ENCODE measurements at regions not wholly inside any gene's neighbourhood (a gene's known extent, or its start where the extent isn't known, plus 50 kb on each side); places are given as distances from the start of the nearest gene placed in this dataset.

DNA sequence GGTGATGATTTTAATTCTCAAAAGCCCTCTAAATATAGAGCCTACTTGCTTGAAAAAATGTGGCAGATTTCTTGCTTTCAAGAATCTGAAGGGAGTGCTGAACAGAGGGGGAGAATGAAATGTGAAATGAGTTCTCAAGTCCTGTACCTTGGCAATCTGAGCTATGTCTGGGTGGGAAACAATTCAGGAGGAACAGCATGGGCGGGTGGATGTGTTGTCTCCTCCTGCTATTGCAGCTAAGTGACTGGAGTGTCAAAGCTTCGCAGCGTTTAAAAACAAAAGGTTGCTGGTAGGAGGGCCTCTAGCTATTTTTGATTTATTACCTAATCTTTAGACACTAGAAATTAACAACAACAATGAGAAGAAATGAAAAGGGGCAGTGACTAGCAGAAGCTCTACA, 102.5 kb upstream of the ARG1 start:
- TF ChIP-seq, protein P1, sequence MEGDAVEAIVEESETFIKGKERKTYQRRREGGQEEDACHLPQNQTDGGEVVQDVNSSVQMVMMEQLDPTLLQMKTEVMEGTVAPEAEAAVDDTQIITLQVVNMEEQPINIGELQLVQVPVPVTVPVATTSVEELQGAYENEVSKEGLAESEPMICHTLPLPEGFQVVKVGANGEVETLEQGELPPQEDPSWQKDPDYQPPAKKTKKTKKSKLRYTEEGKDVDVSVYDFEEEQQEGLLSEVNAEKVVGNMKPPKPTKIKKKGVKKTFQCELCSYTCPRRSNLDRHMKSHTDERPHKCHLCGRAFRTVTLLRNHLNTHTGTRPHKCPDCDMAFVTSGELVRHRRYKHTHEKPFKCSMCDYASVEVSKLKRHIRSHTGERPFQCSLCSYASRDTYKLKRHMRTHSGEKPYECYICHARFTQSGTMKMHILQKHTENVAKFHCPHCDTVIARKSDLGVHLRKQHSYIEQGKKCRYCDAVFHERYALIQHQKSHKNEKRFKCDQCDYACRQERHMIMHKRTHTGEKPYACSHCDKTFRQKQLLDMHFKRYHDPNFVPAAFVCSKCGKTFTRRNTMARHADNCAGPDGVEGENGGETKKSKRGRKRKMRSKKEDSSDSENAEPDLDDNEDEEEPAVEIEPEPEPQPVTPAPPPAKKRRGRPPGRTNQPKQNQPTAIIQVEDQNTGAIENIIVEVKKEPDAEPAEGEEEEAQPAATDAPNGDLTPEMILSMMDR (conservative IDR thresholded peaks at IDR 0.05; ENCODE audit: low read depth, low read length) = no peak
- TF ChIP-seq EZH2 (IDR thresholded peaks at IDR 0.05; ENCODE audit: borderline replicate concordance, low read depth, low read length, poor library complexity, severe bottlenecking) = no peak

Data from A673 (cell line).